Smooth muscle cell (in vitro differentiated cells): ENCODE measurements at regions not wholly inside any gene's neighbourhood (a gene's known extent, or its start where the extent isn't known, plus 50 kb on each side); places are given as distances from the start of the nearest gene placed in this dataset.
"Not testable (repeated sequence)": the region's sequence is repeated elsewhere in the genome, so short reads cannot be mapped to it uniquely, and the experiment has no call there.

ENCODE experiments used
- DNase-seq: peaks from one replicate; lab custom pipeline; 2025; ENCODE audit not compliant: unreplicated experiment; lab: John Stamatoyannopoulos, UW
- H2AFZ ChIP-seq: fragments of 200-600 bp; sonication (generic); 2 replicates; pipeline ENCODE4 v1.6.0; 2016; ENCODE audit warnings: antibody characterized with exemption, low read depth, mild to moderate bottlenecking
- H3F3A ChIP-seq: fragments of 200-600 bp; sonication (generic); 2 replicates; pipeline ENCODE4 v1.6.0; 2017; ENCODE audit warnings: antibody characterized with exemption, low read depth
- H3K27ac ChIP-seq: fragments of 200-600 bp; sonication (generic); 2 replicates; pipeline ENCODE4 v1.5.1; 2016; ENCODE audit warnings: low read depth, mild to moderate bottlenecking
- H3K27me3 ChIP-seq: fragments of 200-600 bp; sonication (generic); 2 replicates; pipeline ENCODE4 v1.6.1; 2016; ENCODE audit warnings: low read depth, mild to moderate bottlenecking
- H3K36me3 ChIP-seq: fragments of 200-600 bp; sonication (generic); 2 replicates; pipeline ENCODE4 v1.5.1; 2016; ENCODE audit warnings: low read depth
- H3K4me1 ChIP-seq: fragments of 200-600 bp; sonication (generic); 2 replicates; pipeline ENCODE4 v1.5.1; 2016; ENCODE audit warnings: low read depth
- H3K4me2 ChIP-seq: fragments of 200-600 bp; sonication (generic); 2 replicates; pipeline ENCODE4 v1.6.0; 2016; ENCODE audit warnings: mild to moderate bottlenecking
- H3K4me3 ChIP-seq: fragments of 200-600 bp; sonication (generic); 2 replicates; pipeline ENCODE4 v1.5.1; 2016; ENCODE audit warnings: mild to moderate bottlenecking
- H3K79me2 ChIP-seq: fragments of 200-600 bp; sonication (generic); 2 replicates; pipeline ENCODE4 v1.6.0; 2016; ENCODE audit warnings: low read depth, mild to moderate bottlenecking
- H3K9ac ChIP-seq: fragments of 200-600 bp; sonication (generic); 2 replicates; pipeline ENCODE4 v1.6.0; 2016; ENCODE audit warnings: low read depth
- H3K9me3 ChIP-seq: fragments of 200-600 bp; sonication (generic); replicated peaks from 2 replicates; pipeline ENCODE4 v1.5.1; 2016; ENCODE audit warnings: low read depth
- H4K20me1 ChIP-seq: fragments of 200-600 bp; sonication (generic); 2 replicates; pipeline ENCODE4 v1.6.0; 2016; ENCODE audit warnings: low read depth
- CTCF ChIP-seq: fragments of 200-600 bp; sonication (generic); IDR thresholded peaks from 2 replicates; pipeline ENCODE4 v1.5.1; 2017; ENCODE audit warnings: borderline replicate concordance, mild to moderate bottlenecking, antibody characterized with exemption; ENCODE audit not compliant: insufficient read depth, poor library complexity, severe bottlenecking
- WGBS: methylation state at CpG from one replicate; pipeline ENCODE4 v1.1.7; 2016; ENCODE audit warnings: low lambda C conversion rate; 5-methylcytosine and 5-hydroxymethylcytosine counted together

GRCh38 chr7:155234950-155235789 lies 62.5 kb upstream of the INSIG1 start:
- Histone ChIP-seq H3K9me3 (no peaks in the 10 kb centered on the region), H3K4me1 (no peaks in the 10 kb centered on the region), H3K79me2 (no peaks in the 10 kb centered on the region), H4K20me1 (no peaks in the 10 kb centered on the region), H3K4me3 (no peak overlapping the region), H3K9ac (no peak overlapping the region), H3K4me2 (no peak overlapping the region), H2AFZ (no peak overlapping the region), H3K36me3 (no peaks in the 10 kb centered on the region), H3F3A (peaks cover 15% of the 10 kb centered on the region), H3K27ac (no peak overlapping the region), H3K27me3 (no peaks in the 10 kb centered on the region)
- 79% methylated on average over 14 of the region's 14 CpGs for WGBS
- no peak for TF ChIP-seq CTCF
- DNase-seq: no peak

DNA sequence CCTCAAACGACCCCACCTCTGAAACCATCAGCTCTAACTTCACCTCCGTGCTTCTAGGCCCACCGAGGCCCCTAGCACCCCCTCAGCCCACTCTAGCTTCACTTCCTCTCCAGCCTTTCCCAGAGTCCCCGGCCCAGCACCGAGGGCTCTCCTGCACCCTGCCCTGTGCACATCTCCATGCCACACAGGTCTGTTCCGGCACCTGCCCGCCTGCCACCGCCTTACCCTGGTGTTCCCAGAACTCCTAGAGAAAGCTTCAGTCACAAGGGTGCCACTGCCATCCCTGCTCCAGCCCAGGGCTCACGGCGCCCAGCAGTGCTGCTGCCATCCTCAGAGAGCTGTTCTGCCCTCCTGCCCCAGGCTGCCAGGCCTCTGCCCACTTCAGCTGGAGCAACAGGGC lies 61.3 kb upstream of the INSIG1 start:
- Histone ChIP-seq H2AFZ (no peak overlapping the region), H3F3A (peaks cover 15% of the 10 kb centered on the region), H3K4me2 (no peak overlapping the region), H3K4me3 (no peak overlapping the region), H4K20me1 (no peaks in the 10 kb centered on the region), H3K4me1 (no peaks in the 10 kb centered on the region), H3K27me3 (no peaks in the 10 kb centered on the region), H3K27ac (no peak overlapping the region), H3K9ac (no peak overlapping the region), H3K9me3 (no peaks in the 10 kb centered on the region), H3K36me3 (no peaks in the 10 kb centered on the region), H3K79me2 (no peaks in the 10 kb centered on the region)
- TF ChIP-seq CTCF: no peak
- DNase-seq: no peak
- 90% methylated on average over 10 of the region's 10 CpGs for WGBS

DNA sequence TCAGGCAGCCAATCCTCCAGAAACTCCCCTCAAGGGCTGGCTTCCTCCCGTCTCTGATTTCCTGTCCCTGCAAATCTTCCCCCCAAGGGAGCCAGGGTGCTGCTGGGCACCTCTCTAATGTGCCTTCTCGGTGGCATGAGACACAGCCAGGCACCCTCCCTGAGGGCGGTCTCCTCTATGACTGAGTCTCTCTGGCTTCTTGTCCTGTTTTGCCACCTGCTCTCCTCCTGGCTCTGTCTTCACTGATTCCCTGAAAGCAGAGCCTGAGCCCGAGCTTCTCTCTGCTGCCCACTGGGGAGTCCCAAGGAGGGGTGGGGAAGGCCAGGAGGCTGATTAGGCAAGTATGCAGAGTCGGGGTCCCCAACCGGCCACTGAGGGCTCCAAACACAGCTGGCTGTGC lies 60.4 kb upstream of the INSIG1 start:
- H3K36me3 ChIP-seq: no peaks in the 10 kb centered on the region
- 89% methylated on average over 6 of the region's 6 CpGs for WGBS
- no peak overlapping the region for H3K4me2 ChIP-seq
- H3K27ac ChIP-seq: no peak overlapping the region
- H2AFZ ChIP-seq: no peak overlapping the region
- no peak for DNase-seq
- H3K9me3 ChIP-seq: no peaks in the 10 kb centered on the region
- no peak overlapping the region for H3K9ac ChIP-seq
- peaks cover 13% of the 10 kb centered on the region for H3F3A ChIP-seq
- no peaks in the 10 kb centered on the region for H3K79me2 ChIP-seq
- H3K4me3 ChIP-seq: no peak overlapping the region
- TF ChIP-seq CTCF: no peak
- no peaks in the 10 kb centered on the region for H3K4me1 ChIP-seq
- H3K27me3 ChIP-seq: no peaks in the 10 kb centered on the region
- H4K20me1 ChIP-seq: no peaks in the 10 kb centered on the region

DNA sequence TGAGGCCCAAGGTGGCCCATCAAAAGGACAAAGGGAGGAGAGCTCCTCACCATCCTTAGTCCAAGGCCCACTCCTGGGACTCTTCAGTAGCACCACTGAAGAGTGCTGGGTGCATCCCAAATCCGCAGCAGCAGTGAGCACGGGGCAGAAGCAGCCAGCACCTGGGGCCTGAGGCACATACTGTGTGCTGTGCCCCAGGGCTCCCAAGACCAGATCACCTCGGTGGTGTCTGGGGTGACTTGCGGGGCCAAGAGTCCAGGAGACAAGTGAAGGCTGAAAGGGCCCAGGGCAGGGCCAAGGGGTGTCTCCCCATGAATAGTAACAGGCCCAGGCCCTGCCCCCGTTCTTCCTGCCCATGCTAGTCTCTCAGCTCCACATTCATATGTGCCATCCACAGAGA lies 59.9 kb upstream of the INSIG1 start:
- Histone ChIP-seq H3K27me3 (no peaks in the 10 kb centered on the region), H3K79me2 (no peaks in the 10 kb centered on the region), H2AFZ (no peak overlapping the region), H3K4me3 (no peak overlapping the region), H4K20me1 (no peaks in the 10 kb centered on the region), H3K27ac (no peak overlapping the region), H3K9ac (no peak overlapping the region), H3K36me3 (no peaks in the 10 kb centered on the region), H3K4me2 (no peak overlapping the region), H3K4me1 (no peaks in the 10 kb centered on the region), H3K9me3 (no peaks in the 10 kb centered on the region), H3F3A (peaks cover 9% of the 10 kb centered on the region)
- TF ChIP-seq CTCF: no peak
- WGBS: over 99% methylated on average over 5 of the region's 5 CpGs
- no peak for DNase-seq

- not testable (repeated sequence) for H3K4me1 ChIP-seq, H3K79me2 ChIP-seq, H3K27me3 ChIP-seq, H4K20me1 ChIP-seq, H3K36me3 ChIP-seq, H3K4me2 ChIP-seq, H3K4me3 ChIP-seq, H2AFZ ChIP-seq, H3K27ac ChIP-seq, H3K9ac ChIP-seq, DNase-seq, H3K9me3 ChIP-seq, H3F3A ChIP-seq
- 83% methylated on average over 14 of the region's 14 CpGs for WGBS
These were observed 58.1 kb upstream of the INSIG1 start for GRCh38 chr7:155239431-155240087.
